NCI-H1436 treated with DMSO at 0.1 percent for 48 hours (cell line): ENCODE measurements at regions not wholly inside any gene's neighbourhood (a gene's known extent, or its start where the extent isn't known, plus 50 kb on each side); places are given as distances from the start of the nearest gene placed in this dataset.

Experiments used
- DNase-seq: peaks from one replicate; lab custom pipeline; 2025; lab: John Stamatoyannopoulos, UW

- no peak for DNase-seq
Observed at GRCh38 chr5:6869677-6870076, 156.4 kb downstream of the TENT4A start.

- DNase-seq = no peak
Observed at GRCh38 chr5:6872441-6873160, 159.4 kb downstream of the TENT4A start.

- no peak for DNase-seq
Observed at GRCh38 chr5:6873359-6873758, 160.1 kb downstream of the TENT4A start.

GRCh38 chr5:6875376-6875775, 162.1 kb downstream of the TENT4A start:
- DNase-seq = no peak

- no peak for DNase-seq
Observed at GRCh38 chr5:6877986-6878828, 165.0 kb downstream of the TENT4A start.

GRCh38 chr5:6885581-6885980, 172.3 kb downstream of the TENT4A start:
- DNase-seq = no peak

- DNase-seq = no peak
Observed at GRCh38 chr5:6886866-6887265, 173.6 kb downstream of the TENT4A start.

- no peak for DNase-seq
Observed at GRCh38 chr5:6889030-6889429, 175.8 kb downstream of the TENT4A start.

DNA sequence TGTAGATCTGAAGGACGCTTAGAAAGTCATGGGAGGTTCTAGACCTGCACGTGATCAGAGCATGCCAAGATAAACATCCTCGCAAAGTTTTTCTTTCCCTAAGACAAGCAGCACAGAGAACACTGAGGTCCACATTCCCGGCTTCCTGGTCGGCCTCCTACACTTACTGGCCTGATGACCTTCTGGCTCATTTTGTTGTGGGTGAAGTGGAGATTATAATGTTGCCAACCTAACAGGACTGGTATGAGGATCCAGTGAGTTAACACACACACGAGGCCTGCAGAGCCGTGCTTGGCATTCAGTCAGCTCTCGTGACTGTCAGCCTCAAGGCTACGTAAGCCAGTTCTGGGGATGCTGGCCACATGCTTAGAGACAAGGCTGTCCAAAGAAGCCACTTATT, 186.0 kb downstream of the TENT4A start:
- no peak for DNase-seq

DNA sequence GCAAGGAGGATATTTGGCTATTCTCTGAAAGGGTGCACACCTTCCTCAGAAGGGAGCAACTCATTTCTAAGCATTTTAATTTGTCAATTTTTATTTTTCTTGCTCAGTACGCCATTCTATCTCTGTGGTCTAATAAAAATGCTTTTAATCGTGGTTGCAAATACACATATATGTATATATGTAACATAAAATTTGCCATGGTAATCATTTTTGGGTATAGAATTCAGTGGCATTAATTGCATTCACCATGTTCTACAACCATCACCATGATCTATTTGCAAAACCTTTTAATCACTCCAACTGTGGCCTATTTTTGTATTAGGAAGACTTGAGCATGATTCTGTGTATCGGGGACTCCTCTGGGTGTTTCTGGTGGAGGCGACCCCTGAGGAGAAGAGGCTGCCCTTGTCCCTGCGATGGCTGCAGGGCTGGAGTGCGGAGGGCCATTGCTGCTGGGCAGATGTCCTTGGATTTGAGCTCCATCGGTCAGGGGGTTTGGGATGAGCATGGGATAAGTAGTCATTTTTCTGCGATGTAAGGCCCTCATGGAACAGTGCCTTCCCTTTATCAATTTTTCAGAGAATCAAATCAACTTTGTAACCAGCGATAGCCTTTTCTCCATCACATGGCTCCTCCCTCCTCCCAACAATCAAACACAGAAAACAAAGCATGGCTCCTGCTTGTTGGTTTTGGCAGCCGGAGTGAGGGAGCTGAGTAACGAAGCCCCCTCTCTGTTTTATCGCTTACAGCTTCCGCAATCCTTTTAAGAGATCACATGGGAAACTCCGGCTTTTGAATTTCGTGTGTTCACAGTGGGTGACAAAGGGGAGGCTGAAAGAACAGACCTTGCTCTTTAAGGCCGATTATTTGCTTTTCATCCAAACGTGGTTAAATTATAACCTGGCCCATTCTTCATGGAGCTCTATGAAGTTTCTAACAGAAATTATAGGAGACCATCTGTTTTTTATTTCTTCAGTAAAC, 187.3 kb downstream of the TENT4A start:
- DNase-seq = peak; percentile 54

DNA sequence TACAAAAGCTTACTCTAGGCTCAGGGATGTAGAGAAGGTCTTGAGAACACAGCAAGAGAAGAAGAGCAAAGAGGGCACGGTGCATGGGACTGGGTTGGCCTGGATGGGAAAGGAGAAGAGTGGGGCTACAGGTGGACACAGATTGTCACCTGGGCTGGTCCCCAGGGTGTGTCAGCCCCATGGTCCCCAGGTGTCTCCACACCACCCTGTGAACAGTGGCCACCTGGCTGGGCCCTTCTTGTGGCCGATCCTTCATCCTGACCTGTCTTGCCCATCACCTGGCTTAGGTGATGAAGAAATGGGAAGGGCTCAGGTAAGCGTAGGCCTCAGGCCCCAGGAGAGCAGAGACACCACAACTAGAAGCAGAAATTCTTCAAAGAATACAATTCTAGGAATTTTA, 188.9 kb downstream of the TENT4A start:
- DNase-seq = no peak

GRCh38 chr5:6902597-6902996, 189.4 kb downstream of the TENT4A start:
- DNase-seq = no peak

DNA sequence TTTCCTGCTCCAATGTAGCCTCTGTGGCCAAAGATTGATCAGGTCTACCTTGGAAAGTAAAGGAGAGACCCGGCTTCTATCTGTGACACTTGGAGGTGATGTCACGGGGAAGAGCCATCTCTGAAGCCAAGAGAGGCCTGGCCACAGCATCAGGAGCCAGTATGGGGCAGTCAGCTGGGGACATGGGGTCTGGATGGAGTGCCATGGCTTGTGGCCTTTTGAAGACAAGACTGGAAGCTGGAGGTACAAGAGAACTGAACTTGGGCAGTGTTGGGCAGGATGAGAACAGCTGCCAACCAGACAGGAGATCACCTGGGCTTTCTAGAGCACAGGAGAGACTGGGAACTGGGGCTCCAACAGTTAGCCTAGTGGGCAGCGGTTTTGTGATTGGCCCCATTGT, 190.7 kb downstream of the TENT4A start:
- no peak for DNase-seq

- DNase-seq = no peak
Observed at GRCh38 chr5:6904860-6905259, 191.6 kb downstream of the TENT4A start.

DNA sequence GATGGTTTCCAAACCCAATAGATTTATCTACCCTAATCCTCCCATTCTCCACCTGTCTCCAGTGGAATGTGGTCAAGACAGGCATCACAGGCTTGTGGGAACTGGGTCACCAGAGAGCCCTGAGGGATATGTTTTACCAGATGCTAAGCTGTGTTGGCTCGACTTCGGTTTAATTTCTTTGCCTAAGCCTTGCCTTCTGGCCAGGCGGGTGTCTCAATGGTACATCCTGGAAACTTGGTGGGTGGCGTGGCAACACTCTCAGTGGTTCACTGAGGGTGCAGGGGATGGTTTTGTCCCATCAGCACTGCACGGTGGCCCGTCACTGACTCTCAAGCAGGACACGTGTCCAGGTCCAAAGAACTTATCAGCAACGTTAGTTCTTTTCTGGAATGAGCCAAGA, 192.2 kb downstream of the TENT4A start:
- no peak for DNase-seq

DNA sequence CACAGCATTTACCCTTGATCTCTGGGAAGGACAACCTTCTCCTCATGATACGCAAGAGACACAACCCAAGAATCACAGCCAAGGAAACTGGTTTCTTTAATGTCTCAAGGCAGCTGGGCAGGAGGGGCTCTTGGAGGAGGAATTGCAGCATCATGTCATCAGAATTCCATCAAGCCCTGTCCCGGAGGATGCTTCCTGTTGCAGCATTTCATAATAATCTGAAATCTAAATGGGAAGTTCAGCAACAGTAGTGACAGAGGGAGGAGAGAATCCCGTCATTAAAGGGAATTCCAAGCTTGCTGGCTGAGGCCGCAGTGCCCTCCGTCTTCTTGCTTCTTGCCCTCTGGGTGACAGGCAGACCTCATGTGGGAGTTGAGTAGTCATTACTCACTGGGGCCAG, 192.7 kb downstream of the TENT4A start:
- DNase-seq = no peak

DNA sequence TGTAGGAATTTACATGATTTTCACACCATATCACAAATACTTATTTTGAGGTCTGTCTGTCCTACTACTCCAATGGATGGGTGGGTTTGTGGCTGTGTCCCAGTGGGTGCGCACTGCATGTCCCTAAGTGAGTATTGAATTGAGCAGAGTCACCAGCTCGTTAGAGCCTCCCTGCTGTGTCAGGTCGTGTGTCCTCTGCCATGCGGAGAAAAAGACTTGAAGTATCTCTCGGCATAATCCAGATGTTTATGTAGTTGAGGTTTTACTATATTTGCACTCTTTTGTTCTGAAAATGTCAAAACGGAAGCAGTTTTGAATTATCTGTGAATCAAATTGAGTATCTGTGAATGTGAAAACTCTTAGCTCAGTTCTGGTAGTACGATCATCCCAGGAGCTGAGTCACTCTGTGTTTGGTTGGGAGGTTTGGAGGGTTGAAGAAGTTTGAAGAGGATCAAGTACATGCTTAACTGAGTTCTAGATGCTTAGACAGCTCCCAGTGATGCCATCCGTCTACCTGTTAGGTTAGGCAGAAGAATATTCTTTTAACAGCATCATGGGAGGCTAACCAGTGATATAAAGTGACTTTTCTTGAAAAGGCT, 194.2 kb downstream of the TENT4A start:
- DNase-seq = no peak

- no peak for DNase-seq
Observed at GRCh38 chr5:6909901-6910300, 196.7 kb downstream of the TENT4A start.

DNA sequence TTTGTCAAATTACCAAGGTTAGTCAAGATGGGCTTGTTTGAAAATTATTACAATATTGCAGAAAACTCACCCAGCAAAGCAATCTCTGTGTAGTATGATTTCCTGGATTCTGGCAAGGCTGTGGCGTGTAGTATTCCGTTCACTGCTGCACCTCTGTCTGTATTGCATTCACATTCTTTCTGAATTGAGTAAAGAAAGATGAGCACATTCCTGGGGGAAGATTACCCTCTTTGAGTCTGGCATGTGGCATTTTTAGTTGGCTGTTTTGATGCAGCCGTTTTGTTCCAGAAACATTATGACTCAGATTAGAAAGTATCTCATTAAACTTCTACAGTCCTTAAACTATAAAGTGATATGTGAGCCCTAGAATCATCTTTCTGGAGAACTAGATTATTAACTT, 197.7 kb downstream of the TENT4A start:
- DNase-seq = no peak

DNA sequence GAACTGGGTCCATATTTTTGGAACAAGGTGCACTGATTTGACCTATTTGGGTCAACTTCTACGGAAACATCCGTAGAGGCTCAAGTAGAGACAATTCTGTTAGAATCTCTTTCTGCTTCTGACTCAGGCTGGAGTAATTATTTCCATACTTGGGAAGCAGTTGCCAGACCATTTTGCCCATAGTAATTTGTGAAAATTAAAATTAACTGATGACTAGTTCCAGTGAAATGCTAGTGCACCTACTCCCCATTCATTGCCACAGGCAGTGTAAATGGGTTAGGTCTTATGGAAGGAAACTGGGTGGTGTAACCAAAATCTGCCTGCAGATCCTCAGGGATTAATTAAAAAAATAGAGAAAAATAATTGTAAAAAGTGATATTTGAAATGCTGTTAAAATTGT, 201.1 kb downstream of the TENT4A start:
- DNase-seq = no peak

GRCh38 chr5:6915574-6915973, 202.3 kb downstream of the TENT4A start:
- no peak for DNase-seq

- no peak for DNase-seq
Observed at GRCh38 chr5:6918255-6918654, 205.0 kb downstream of the TENT4A start.
